Putamen (tissue), 1 donor: ENCODE measurements at regions not wholly inside any gene's neighbourhood (a gene's known extent, or its start where the extent isn't known, plus 50 kb on each side); places are given as distances from the start of the nearest gene placed in this dataset.
A peak's percentile ranks its signal among the peaks of the same experiment; 100 is the strongest.

Source experiments
- DNase-seq: peaks from one replicate; pipeline ENCODE4 v3.0.0-alpha.2; 2016; ENCODE audit warnings: low spot score

DNA sequence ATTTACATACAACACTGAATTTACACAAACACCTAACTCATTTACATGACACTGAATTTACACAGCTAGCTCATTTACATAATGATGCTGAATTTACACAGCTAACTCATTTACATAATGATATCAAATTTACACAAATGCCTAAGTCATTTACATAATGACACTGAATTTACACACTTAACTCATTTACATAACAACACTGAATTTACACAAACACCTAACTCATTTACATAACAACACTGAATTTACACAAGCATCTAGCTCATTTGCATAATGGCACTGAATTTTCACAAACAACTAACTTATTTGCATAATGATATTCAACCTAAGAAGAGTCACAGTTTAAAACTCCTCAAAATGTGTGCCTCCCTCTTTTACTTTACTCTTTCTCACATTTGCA is 511.7 kb downstream of the GALR1 start:
- DNase-seq, result no peak

GRCh38 chr18:77762014-77762413 is 512.4 kb downstream of the GALR1 start:
- DNase-seq, result no peak

- no peak for DNase-seq
These were observed 513.0 kb downstream of the GALR1 start for GRCh38 chr18:77762642-77763041.

GRCh38 chr18:77763530-77764145 is 514.0 kb downstream of the GALR1 start:
- no peak for DNase-seq

GRCh38 chr18:77765468-77765867 is 515.8 kb downstream of the GALR1 start:
- peak; percentile 31 for DNase-seq

DNA sequence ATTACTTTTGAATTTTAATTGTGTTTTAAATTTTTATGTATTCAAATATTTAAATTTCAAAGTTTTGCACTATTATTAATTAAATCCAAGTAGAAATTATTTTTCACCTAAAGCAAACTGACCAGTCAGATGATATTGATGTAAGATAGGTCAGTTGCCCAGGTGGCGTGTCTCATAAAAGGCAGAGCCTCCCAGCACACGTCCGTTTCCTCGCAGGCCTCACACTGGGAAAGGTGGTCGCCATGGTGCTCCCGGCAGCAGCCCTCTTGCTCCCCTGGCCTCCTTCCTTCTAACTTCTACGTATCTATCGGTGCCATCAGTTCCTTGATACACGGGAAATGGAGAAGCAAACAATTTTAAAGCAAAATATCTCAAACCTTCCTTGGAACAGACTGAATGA is 516.8 kb downstream of the GALR1 start:
- no peak for DNase-seq

- DNase-seq, result no peak
These were observed 522.5 kb downstream of the GALR1 start for GRCh38 chr18:77772177-77772576.

- DNase-seq, result no peak
These were observed 526.5 kb downstream of the GALR1 start for GRCh38 chr18:77776104-77776503.

DNA sequence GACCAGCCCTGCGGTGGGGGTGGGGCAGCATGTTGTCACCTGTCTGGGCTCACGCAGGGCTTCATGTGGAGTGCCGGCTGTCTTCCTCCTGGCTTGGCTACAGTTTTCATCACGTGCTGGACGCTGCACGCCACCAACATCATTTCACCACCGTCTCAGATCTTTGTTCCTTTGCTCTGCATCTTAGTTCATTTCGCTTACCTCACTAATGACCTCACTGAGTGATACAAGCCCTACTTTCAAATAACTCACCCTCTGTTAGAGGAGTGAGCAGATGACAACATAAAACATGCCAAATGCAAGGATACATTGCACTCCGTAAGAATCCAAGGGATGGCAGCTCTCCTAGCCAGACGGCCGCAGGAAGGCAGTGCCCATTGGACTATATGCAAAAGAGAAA is 527.5 kb downstream of the GALR1 start:
- no peak for DNase-seq

GRCh38 chr18:77784759-77785379 is 535.2 kb downstream of the GALR1 start:
- DNase-seq, result no peak

DNA sequence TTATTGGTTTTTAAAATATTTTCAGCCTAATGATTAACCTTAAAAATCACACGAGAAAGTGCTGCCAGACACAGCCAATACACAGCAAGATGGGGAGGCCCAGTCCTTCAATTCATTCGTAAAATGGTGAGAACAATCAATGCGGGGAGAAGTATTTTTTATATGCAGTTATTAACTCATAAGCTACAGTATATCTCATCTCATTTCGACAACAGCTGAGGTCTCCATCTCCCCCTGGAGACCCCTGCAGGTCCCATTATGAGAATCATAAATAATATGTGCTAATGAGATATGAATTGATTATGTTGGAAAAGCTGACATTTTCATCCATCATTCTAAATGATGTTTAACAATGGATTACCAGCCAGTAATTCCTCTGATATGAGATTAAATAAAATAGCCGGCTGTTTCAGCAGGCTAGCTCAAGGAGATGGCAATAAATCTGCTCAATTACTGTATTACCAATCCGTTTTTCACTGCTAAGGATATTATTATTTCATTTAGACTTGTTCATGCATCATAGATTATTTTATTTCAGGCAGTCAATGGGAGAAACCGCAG is 535.8 kb downstream of the GALR1 start:
- DNase-seq, result no peak

GRCh38 chr18:77803024-77803423 is 553.4 kb downstream of the GALR1 start:
- no peak for DNase-seq

DNA sequence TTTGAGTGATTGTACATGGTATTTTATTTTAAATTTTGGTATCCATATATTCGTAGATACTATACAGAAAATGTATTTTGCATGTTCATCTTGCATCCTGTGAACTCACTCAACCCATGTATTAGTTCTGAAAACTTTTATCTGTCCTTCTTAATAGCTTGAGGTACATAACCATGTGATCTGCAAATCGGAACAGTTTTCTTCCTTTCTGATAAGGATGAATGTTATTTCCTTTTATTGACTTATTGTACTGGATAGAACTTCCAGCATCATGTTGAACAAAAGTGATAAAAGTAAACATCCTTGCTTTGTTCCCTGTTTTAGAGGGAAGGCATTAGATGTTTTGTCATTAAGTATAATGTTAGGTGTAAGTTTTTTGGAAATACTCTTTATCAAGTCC is 554.7 kb downstream of the GALR1 start:
- DNase-seq, result no peak

DNA sequence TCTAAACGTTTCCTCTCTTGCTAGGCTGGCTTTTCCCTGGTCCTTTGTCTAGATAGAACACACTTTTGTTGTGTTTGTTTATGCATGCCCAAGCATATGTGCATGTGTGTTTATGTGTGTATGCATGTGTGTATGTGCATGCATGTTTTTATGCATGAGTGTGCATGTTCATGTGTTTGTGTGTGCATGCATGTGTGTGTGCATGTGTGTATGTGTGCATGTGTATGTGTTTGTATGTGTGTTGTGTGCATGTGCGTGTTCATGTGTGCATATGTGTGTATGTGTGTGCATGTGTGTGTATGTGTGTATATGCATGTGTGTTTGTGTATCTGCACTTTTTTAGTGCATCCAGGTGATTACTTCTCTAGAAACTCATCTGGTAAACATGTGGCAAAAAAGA is 558.0 kb downstream of the GALR1 start:
- no peak for DNase-seq

GRCh38 chr18:77811503-77811902 is 561.9 kb downstream of the GALR1 start:
- no peak for DNase-seq

DNA sequence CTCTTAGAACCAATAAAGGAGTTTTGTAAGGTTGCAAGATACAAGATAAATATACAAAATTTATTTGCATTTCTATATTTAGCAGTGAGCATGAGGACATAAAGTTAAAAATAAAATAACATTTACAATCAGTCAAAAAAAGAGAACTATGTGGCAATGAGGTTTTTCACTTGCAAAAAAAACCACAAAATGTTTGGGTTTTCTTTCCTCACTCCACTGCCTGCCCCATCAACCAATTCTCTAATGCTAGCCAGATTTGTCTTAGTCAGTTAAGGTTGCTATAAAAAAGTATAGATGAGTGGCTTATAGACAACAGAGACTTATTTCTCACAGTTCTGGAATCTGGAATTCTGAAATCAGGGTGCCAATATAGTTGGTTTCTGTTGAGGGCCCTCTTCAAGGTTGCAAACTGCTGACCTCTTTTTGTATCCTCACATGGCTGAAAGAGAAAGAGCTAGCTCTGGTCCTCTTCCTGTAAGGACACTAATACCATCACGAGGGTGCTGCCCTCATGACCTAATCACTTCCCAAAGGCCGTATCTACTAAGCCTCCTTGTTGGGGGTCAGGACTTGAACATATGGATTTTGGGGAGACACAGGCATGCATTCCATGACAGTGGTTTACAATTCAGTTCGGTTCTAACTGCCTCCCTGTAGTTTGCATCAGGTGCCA is 566.2 kb downstream of the GALR1 start:
- no peak for DNase-seq

- DNase-seq, result no peak
These were observed 568.7 kb downstream of the GALR1 start for GRCh38 chr18:77818328-77818727.

DNA sequence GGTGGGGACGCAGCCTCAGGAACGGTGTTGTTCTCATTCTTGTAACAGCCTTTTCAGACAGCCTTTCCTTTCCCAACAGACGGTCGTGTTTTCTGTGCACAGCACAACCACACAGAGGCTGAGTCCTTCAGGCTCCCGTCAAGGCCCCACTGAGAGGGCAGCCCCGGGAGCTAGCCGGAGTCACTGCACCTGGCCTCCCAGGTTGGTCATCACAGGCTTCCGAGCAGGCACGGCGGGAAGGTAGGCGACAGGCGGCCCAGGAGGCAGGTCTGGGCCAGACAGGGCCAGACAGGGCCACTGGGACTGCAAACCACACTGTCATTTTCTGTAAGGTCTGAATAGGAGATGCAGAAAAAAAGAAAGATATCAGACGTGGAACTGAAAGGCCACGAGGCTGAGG is 570.8 kb downstream of the GALR1 start:
- no peak for DNase-seq

DNA sequence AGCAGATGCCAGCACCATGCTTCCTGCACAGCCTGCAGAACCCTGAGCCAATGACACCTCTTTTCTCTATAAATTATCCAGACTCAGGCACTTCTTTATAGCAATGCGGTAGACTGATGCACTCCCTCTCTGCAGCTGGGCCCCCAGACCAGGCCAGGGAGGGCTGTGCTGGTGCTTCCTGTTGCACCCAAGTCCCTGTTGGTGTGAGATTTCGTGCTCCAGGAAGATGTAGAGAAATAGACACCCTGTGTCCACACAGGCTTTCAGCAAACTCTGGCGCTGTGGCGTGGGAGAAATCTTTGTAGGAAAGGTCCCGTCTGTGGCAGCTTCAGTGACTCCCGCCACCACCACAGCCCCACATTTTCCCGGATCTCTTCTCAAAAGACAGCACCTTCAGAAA is 572.2 kb downstream of the GALR1 start:
- DNase-seq, result no peak

GRCh38 chr18:77822632-77823031 is 573.0 kb downstream of the GALR1 start:
- no peak for DNase-seq

GRCh38 chr18:77833807-77834206 is 584.2 kb downstream of the GALR1 start:
- DNase-seq, result no peak

DNA sequence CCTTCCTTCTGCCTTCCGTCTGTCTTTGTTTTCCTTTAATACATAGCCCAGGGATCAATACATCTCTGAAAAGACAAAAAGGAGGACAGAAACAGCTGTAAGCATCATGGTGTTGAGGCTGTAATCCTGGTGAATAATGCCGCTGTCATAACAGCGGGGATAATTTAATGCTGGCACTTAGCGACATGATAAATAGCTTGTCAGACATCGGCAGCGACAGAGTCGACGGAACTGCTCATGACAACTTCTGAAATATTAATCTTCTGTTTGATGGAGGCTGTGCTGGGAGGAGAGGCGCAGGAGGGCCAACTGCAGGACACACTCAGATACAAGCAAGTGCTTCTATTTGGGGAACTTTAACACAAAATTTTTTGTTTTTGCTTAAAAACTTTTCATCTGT is 602.2 kb downstream of the GALR1 start:
- no peak for DNase-seq

DNA sequence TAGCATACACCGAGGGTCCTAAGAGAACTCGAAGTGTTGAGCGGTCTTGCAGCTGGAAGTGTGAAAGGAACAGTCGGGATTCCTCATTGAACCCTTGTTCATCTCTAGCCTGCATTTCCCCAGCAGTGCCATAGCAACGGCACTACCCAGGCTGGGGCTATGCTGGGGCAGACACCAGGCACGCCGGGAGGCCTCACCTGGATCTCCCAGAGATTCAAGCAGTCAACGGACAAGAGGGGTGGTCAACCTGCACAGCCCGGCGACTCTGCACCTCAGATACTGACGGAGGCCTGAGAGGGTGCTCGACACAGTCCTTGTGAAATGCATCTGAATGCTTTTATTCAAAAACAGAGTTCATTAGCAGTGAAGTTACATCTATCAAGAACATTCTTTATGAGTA is 604.2 kb downstream of the GALR1 start:
- DNase-seq, result no peak
